ENCODE measurements at regions not wholly inside any gene's neighbourhood (a gene's known extent, or its start where the extent isn't known, plus 50 kb on each side); places are given as distances from the start of the nearest gene placed in this dataset.
A peak's percentile ranks its signal among the peaks of the same experiment; 100 is the strongest.

DNA sequence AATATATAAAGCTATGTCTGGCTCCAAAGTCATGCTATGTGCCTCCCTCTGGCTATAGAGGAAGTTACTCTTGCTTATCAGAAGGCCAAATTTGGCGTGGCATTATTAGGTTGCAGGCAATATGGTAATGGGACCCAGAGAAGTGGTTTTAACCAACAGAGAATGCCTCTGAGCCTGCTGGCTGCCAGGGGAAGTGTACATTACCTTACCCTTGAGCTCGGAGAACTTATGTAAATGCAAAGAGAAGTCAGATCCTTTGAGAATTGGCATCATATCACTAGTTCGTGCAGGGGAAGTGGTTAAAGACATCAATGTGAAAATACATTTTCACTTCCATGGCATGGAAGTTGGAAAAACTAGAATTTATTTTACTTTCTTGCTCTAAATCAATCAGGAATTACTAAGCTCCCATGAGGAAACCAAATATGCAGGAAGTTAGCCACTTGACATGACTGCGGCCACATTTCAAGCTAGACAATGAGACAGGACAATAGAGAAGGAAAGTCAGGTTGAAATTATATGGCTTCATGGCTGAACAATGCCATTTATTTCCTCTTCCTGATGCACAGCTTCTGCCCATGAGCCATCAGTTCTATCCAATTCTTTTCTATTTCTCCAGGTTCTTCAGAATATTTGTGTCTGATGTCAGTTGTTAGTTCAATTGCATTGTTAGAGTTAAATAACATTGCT, 134.0 kb upstream of the PHACTR1 start:
- no peak for DNase-seq

DNA sequence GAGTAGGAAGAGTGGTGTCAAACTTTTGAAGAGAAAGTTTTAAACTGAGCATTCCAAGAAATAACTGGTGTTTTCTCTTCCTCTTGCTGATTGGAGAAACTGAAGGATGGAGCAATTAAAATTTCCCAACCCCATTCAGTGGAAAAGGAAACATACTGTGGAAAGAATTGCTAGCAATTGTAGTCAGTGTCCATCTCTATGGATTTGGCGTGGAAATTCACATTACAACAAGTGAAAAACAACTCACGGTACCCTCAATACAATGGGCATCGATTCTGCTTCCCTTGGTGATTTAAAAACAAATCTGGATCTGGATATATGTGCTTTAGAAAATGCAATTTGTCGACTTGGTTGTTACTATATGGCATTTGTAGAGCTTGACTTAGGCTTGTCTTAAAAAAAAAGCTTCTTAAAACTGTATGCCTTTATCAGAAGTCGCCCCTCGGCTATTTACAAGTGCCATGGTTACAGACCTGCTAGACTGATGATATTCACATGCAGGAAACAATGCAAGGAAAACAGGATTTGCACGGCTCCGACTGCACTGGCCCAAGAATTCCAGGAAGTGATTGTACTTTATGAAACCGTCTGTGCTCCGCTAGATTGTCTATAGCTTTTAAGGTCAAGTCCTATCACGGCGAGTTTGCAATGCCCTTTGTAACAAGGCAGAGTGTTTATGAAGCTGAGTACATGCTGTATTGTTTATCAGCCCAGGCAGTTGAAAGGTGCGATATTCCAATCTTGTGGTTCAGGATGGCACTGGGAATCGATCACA, 131.7 kb upstream of the PHACTR1 start:
- no peak for DNase-seq

- peak in 1 of 3 donors; percentile 51 for DNase-seq
These were observed 131.0 kb upstream of the PHACTR1 start for GRCh38 chr6:12585497-12585958.

DNA sequence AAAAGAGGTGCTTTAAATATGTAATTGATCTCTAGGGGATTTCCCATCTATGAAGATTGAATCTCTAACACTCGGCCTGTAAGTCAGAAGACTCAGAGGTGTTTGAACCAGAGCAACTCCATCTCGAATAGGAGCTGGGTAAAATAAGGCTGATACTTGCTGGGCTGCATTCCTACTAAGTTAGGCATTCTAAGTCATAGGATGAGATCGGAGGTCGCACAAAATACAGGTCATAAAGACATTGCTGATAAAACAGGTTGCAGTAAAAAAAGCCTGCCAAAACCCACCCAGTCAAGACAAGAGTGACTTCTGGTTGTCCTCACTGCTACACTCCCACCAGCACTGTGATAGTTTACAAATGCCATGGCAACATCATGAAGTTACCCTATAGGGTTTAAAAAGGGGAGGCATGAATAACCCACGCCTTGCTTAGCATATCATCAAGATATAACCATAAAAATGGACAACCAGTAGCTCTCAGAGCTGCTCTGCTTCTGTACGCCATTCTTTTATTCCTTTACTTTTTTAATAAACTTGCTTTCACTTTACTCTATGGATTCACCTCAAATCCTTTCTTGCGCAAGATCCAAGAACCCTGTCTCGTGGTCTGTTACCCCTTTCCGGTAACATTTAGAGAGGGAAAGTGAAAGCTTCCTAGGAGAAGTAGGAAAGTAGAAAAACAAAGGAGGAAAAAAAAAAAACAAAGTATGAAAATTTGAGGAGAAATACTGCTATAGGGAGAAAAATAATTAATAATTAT, 129.7 kb upstream of the PHACTR1 start:
- no peak for DNase-seq

DNA sequence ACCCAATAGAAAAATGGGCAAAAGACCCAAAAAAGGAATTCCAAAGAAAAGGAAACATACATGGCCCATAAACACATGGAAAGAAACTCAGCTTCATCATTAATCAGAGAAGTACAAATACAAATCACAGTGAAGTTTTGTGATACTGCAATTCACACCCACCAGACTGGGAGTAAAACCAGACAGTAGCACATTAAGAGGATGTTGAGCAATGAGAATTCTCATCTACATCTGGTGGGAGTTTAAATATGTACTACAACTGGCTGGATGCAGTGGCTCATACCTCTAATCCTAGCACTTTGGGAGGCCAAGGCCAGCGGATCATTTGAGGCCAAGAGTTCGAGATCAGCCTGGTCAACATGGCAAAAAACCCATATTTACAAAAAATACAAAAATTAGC, 125.7 kb upstream of the PHACTR1 start:
- DNase-seq = no peak

DNA sequence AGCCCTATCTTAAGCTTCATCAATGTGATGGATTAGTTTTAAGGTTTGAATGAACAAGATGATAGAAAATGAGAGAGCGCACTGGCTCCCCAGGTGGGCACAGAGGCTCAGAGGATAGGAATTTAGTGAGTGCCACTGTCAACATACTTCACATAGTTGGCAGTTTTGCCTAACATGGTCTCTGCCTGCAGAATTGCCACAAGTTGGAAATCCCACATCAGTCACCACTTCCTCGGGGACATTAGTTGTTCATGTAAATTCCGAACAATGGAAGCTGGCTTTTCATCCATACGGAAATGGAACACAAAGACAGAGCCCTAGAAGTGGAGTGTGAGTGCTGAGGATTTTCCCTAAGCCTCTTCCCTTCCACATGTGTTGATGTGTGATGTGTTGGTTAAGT, 123.9 kb upstream of the PHACTR1 start:
- DNase-seq = no peak

DNA sequence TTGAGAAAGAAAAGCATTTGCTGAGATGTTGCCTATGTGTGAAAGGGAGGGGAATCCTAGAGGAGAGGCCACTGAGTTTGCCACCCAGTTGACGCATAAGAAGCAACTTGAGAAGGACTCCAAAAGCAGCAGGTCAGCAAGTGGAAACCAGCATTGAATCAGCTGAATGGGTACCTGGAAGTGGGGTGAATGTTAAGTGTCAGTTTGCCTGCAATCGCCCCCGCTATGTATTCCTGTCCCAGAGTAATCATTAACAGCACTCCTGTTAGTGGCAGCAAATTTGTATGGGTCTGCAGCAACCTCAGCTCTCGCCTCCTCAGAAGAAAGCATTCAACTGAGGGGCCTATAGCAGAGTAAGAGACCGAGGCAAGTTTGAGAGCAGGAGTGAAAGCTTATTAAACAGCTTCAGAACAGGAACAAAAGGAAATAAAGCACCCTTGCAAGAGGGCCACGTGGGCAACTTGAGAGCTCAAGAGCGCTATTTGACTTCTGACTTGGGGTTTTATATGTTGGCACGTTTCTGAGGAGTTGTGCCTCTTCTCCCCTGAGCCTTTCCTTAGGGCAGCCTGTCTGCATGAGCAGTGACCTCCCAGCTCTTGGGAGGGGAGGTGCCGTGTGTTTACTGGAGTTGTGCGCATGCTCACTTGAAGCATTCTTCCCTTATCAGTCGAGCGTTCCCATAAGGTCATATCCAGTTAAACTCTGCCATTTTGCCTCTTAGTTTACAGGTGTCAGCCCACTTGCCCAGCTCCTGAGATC, 122.6 kb upstream of the PHACTR1 start:
- DNase-seq = no peak

DNA sequence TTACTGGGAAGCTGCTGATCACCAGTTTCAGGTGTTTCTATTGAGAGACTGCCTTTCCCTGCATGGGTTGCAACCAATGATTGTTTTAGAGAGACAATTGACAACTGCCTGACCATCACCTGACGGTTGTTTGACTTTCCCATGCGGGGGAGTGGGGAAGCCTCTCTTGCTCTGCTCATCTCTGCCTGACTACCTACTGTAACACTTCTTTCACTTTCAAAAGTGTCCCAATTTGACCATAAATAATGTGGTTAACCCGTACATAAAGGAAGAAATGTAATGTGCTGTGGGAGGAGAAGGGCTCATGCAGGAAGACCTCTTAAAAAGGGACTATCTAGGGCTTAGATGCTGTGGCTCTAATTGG, 122.1 kb upstream of the PHACTR1 start:
- no peak for DNase-seq

GRCh38 chr6:12595161-12595811, 121.3 kb upstream of the PHACTR1 start:
- peak in 1 of 3 donors; percentile 44 for DNase-seq

DNA sequence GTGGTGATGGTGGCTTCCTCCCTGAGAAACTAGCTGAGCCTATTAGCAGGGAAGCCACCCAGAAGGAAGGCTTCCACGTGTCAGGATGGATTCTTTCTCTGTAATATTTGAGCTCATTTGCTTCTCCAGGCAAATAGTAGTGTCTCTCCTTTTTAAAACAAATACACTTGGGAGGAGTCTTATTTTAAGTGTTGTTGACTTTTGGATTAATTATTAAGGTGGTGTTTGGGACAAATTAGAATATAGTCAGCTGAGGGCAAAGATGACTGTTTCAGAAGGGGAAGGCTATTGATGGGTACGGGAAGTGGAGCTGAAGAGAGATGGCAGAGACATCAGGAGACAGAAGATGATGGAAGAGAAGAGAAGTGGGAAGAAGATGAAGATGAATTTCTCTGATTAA, 119.8 kb upstream of the PHACTR1 start:
- DNase-seq = no peak

DNA sequence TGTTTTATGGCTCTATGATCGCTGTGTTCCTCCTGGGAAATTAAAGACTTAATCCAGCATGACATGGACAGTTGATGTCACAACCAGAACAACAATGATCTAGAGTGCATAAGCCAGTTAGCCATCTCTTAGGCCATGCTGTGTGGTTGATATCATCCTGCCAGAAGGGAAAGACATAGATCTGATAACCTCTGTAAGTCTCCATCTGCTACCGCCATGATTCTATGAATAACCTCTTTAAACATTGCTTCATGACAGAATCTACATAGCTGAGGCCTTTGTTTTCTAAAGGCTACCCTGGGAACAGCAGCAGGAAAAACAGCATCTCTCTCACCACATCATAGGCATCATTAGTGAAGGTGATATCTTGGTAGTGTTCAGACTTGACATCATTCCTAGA, 117.6 kb upstream of the PHACTR1 start:
- no peak for DNase-seq

DNA sequence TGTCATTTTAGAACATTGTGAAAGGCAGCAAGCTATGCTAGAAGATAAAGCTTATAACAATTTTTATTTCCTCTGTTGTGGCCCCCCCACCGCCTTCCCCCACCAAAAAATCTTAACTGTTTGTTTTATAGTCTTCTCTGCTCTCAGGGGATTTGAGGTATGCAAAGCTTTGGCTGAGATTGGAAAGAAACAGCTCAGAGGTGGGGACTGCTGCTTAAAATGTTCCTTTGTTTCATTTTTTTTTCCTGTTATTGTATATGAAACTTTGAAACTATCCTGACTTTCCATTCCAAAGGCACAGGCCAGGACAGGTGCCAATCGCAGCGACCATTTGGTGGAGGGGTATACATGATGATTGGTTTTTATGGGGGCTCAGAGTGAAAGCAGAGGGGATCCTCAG, 114.7 kb upstream of the PHACTR1 start:
- peak in 2 of 3 donors; percentile 36 to 43 for DNase-seq

GRCh38 chr6:12602342-12602741, 114.2 kb upstream of the PHACTR1 start:
- no peak for DNase-seq

GRCh38 chr6:12602951-12603672, 113.5 kb upstream of the PHACTR1 start:
- DNase-seq = peak; percentile 32 to 67 (median 38)

DNA sequence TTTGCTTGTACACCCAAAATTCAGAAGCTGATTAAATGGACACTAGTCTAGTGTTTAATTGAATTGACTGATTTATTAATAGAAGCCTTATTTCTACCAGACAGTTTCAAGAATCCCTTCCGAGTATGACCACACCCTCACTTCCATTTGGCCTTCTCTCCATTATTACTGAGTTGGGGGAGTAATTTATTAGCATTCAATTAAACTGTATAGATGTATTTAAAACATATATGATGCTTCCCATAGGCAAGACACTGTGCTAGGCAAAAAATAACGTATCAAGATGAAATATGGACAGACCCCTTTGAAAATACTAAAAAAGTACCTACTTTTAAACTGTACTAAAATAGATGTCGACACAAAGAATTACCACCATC, 112.9 kb upstream of the PHACTR1 start:
- no peak for DNase-seq

DNA sequence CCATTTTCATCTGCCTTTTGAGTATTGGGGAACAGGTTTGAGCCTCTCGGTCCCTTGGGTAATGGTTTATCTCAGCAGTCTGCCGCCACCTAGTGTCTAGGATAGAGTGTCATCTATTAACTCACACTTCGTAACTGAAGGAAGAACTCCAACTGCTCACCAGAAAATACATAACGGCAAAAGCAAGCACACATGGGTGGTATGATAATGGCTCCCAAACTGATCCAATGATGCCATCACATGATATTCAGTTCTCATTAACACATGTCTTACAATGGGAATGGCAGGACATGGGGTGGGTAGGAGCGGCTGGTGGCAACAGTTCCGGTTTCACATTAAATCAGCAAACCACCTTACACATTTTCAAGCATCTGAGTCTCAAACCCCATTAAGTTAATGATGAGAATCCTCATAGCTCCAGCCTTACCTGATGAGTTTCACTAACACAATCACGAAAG, 110.7 kb upstream of the PHACTR1 start:
- peak; percentile 44 to 63 (median 48) for DNase-seq

DNA sequence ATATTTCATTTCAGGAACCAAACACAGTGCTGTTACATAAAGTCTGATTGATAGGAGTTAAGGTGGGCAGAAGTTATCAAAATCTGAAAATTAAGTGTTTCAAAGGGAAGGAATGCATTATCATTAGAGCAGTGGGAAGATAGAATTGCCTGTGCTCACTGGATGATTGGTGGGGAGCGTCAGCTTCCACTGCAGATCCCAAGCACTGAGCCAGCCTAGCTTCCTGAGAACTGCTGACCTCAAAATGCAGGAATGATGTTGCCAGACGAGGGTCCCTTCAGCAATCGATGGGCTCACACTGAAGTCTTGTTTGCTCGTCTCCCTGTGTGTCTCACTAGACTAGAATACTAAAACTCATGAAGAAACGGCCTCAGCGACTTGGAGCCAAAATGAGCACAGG, 110.0 kb upstream of the PHACTR1 start:
- DNase-seq = no peak

DNA sequence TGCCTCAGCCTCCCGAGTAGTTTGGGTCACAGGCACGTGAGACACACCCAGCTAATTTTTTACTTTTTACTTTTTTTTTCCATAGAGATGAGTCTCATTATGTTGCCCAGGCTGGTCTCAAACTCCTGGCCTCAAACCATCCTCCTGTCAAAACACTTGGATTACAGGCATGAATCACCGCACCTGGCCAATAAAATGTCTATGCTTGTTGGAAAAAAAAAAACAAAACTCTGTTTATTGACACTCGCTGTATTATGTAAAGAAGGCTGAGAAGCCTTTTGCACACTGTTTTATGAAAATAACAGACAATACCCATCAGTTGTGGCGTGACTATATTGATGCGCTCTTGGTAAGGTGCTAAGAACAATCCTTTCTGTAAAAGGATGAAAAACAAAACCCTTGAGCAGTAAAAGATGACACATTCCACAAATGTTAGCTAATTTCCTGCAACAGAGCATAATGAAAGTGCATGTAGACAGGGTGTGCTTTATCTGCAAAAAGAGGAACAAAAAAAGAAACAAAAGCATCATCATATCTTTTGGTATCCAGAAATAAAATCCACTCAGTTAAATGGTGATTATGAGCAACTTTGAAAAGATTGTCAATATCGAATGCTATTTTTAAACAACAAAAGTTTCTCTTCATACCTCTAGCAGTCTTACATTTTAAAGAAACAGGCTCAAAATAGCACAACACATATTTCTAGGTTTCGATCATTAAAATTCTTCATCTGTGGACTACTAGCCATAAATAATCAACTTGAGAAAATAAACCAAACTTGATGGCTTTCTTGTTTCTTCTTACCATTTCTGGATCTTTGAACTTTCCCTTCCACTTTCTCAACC, 108.3 kb upstream of the PHACTR1 start:
- no peak for DNase-seq

- DNase-seq = no peak
These were observed 107.7 kb upstream of the PHACTR1 start for GRCh38 chr6:12608874-12609273.

- DNase-seq = no peak
These were observed 106.8 kb upstream of the PHACTR1 start for GRCh38 chr6:12609751-12610150.
